MCF 10A (cell line): ENCODE measurements at regions not wholly inside any gene's neighbourhood (a gene's known extent, or its start where the extent isn't known, plus 50 kb on each side); places are given as distances from the start of the nearest gene placed in this dataset.

Experiments used
- BruUV-seq: library from RNA; stranded (reverse); fragments of 400-500 nt; replicated peaks from 2 replicates; lab custom pipeline; 2021; lab: Mats Ljungman, UMichigan
- CTCF ChIA-PET: fragments of 300-600 bp; sonication (Branson Sonifier 250); formaldehyde crosslinking; extraction: SDS; loops from one replicate; lab custom pipeline; 2021; ENCODE audit warnings: antibody characterized with exemption, inconsistent platforms; lab: Yijun Ruan, JAX
- POLR2A ChIA-PET: fragments of 300-600, 350-650 bp; sonication (Branson Sonifier 250); formaldehyde crosslinking; extraction: SDS; loops from one replicate; lab custom pipeline; 2020; ENCODE audit warnings: antibody characterized with exemption, inconsistent platforms; lab: Yijun Ruan, JAX
- DNase-seq: peaks from one replicate; pipeline ENCODE4 v3.0.0-alpha.2; 2018; ENCODE audit not compliant: unreplicated experiment
- H3K27ac Mint-ChIP-seq: one replicate; pipeline ENCODE4 v1.8.0; 2022; ENCODE audit warnings: mild to moderate bottlenecking, low read depth, mixed read lengths; ENCODE audit not compliant: unreplicated experiment
- H3K27me3 Mint-ChIP-seq: one replicate; pipeline ENCODE4 v1.8.0; 2022; ENCODE audit warnings: mixed read lengths; ENCODE audit not compliant: insufficient read depth, unreplicated experiment
- H3K36me3 Mint-ChIP-seq: one replicate; pipeline ENCODE4 v1.8.0; 2022; ENCODE audit warnings: mild to moderate bottlenecking, moderate library complexity, mixed read lengths; ENCODE audit not compliant: insufficient read depth, unreplicated experiment
- H3K4me1 Mint-ChIP-seq: one replicate; pipeline ENCODE4 v1.8.0; 2022; ENCODE audit warnings: mixed read lengths; ENCODE audit not compliant: insufficient read depth, unreplicated experiment
- H3K4me3 Mint-ChIP-seq: one replicate; pipeline ENCODE4 v1.8.0; 2022; ENCODE audit warnings: mild to moderate bottlenecking, moderate library complexity, mixed read lengths; ENCODE audit not compliant: unreplicated experiment
- H3K9me3 Mint-ChIP-seq: one replicate; pipeline ENCODE4 v1.8.0; 2022; ENCODE audit warnings: mixed read lengths; ENCODE audit not compliant: unreplicated experiment
- CTCF ChIP-seq: fragments of 200-600 bp; IDR thresholded peaks from one replicate; pipeline ENCODE4 v1.8.0; 2022; ENCODE audit warnings: antibody characterized with exemption, mild to moderate bottlenecking; ENCODE audit not compliant: unreplicated experiment
- intact Hi-C: fragments of 100-400 bp; cut with micrococcal nuclease; formaldehyde crosslinking; loops from 2 replicates; pipeline ENCODE4 v1.14.1; 2022

GRCh38 chr4:134777606-134778005 is 576.0 kb upstream of the PABPC4L start:
- Mint-ChIP-seq H3K4me1 (no peaks in the 10 kb centered on the region), H3K36me3 (no peaks in the 10 kb centered on the region)

GRCh38 chr4:134773497-134774000 is 572.0 kb upstream of the PABPC4L start:
- intact Hi-C loops: no loop called here
- Mint-ChIP-seq H3K4me3 (no peak overlapping the region), H3K4me1 (no peaks in the 10 kb centered on the region), H3K36me3 (no peaks in the 10 kb centered on the region), H3K27me3 (no peaks in the 10 kb centered on the region), H3K9me3 (no peaks in the 10 kb centered on the region), H3K27ac (no peak overlapping the region)
- CTCF ChIA-PET: interaction anchor here (0.8 to 2.6 kb wide), 4 partner anchors 297 to 1627 kb away, joined by 3 to 12 read pairs (median 4); no protein-coding TSS in a partner anchor
- TF ChIP-seq CTCF: no peak
- POLR2A ChIA-PET: no interaction called here
- DNase-seq: no peak
- BruUV-seq: no TSS peak

More at GRCh38 chr4:134777606-134778005, 576.0 kb upstream of the PABPC4L start:
- intact Hi-C loops: loop anchor here (2.0 to 5.0 kb wide), 3 partner anchors 753 to 1630 kb away; partner anchors contain the start of gene PCDH10
- peak; percentile 31 for DNase-seq
- CTCF ChIA-PET: interaction anchor here (0.5 to 1.9 kb wide), 16 partner anchors 8 to 1631 kb away, joined by 3 to 12 read pairs (median 4); no protein-coding TSS in a partner anchor
- TF ChIP-seq CTCF: peak; percentile 26
- no peaks in the 10 kb centered on the region for H3K27me3 Mint-ChIP-seq
- POLR2A ChIA-PET: interaction anchor here (0.6 to 1.2 kb wide), 2 partner anchors 10 to 1623 kb away, joined by 3 read pairs; no protein-coding TSS in a partner anchor
- no peak overlapping the region for H3K4me3 Mint-ChIP-seq
- no peaks in the 10 kb centered on the region for H3K9me3 Mint-ChIP-seq
- H3K27ac Mint-ChIP-seq: no peak overlapping the region
- BruUV-seq: no TSS peak

GRCh38 chr4:134762053-134762452 is 560.5 kb upstream of the PABPC4L start:
- ChIA-PET POLR2A (no interaction called here), CTCF (interaction anchor here (2.0 kb wide), 1 partner anchor 16 kb away, joined by 6 read pairs; no protein-coding TSS in a partner anchor)
- Mint-ChIP-seq H3K36me3 (no peaks in the 10 kb centered on the region), H3K27ac (no peak overlapping the region), H3K9me3 (no peaks in the 10 kb centered on the region), H3K4me1 (no peaks in the 10 kb centered on the region), H3K4me3 (no peak overlapping the region), H3K27me3 (no peaks in the 10 kb centered on the region)
- peak; percentile 4 for DNase-seq
- intact Hi-C loops: no loop called here
- BruUV-seq: no TSS peak
- TF ChIP-seq CTCF: no peak

GRCh38 chr4:134756421-134756820 is 554.8 kb upstream of the PABPC4L start:
- H3K36me3 Mint-ChIP-seq: no peaks in the 10 kb centered on the region
- POLR2A ChIA-PET: no interaction called here
- no peak overlapping the region for H3K27ac Mint-ChIP-seq
- H3K9me3 Mint-ChIP-seq: no peaks in the 10 kb centered on the region
- DNase-seq: no peak
- no peaks in the 10 kb centered on the region for H3K27me3 Mint-ChIP-seq
- no peaks in the 10 kb centered on the region for H3K4me1 Mint-ChIP-seq
- CTCF ChIA-PET: interaction anchor here (0.7 to 1.2 kb wide), 3 partner anchors 21 to 150 kb away, joined by 3 read pairs; no protein-coding TSS in a partner anchor
- intact Hi-C loops: no loop called here
- no peak overlapping the region for H3K4me3 Mint-ChIP-seq
- no TSS peak for BruUV-seq
- no peak for TF ChIP-seq CTCF
